Neural progenitor cell (in vitro differentiated cells): ENCODE measurements at regions not wholly inside any gene's neighbourhood (a gene's known extent, or its start where the extent isn't known, plus 50 kb on each side); places are given as distances from the start of the nearest gene placed in this dataset.

Experiments used
- EZH2phosphoT487 ChIP-seq: fragments of 200-600 bp; sonication (generic); IDR thresholded peaks from 2 replicates; pipeline ENCODE4 v1.6.1; 2017; ENCODE audit warnings: antibody characterized with exemption
- TF ChIP-seq, protein P1 (sequence below): fragments of 200-600 bp; sonication (generic); IDR thresholded peaks from 2 replicates; pipeline ENCODE4 v1.5.1; 2017; ENCODE audit warnings: antibody characterized with exemption, mild to moderate bottlenecking

DNA sequence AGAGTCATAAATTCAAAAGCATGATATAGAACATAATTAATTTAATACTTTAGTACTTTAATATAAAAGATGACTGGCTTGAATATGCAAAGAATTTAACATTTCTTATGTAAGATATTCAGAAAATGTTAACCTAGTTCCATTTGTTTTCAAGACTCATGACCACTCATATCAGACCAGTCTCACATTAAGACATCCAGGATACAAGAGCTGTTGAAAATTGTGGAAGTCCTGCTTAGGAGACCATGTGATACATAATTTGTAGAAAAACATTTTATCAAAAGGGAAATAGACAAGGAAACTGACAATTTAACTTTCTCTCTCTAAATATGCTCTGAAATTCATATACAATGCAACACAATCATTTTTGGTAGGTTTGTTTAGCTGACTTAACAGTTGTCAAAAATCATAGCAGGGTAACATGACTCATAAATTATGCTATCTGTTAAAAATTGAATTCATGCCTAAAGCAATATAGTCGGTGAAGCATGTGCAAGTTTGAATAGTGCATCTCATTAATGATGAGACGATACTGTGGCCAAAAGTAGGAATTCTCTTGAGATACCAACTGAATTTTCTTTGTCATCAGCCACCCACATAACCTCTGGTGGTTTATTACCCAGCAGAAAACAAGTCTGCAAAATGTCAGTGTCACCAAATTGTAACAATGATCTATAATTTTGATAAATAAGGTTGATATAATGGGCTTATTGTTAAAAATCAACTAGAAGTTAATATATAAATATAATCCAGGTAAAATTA is 211.4 kb downstream of the GASK1B start:
- no peak for TF ChIP-seq EZH2phosphoT487
- TF ChIP-seq, protein P1, sequence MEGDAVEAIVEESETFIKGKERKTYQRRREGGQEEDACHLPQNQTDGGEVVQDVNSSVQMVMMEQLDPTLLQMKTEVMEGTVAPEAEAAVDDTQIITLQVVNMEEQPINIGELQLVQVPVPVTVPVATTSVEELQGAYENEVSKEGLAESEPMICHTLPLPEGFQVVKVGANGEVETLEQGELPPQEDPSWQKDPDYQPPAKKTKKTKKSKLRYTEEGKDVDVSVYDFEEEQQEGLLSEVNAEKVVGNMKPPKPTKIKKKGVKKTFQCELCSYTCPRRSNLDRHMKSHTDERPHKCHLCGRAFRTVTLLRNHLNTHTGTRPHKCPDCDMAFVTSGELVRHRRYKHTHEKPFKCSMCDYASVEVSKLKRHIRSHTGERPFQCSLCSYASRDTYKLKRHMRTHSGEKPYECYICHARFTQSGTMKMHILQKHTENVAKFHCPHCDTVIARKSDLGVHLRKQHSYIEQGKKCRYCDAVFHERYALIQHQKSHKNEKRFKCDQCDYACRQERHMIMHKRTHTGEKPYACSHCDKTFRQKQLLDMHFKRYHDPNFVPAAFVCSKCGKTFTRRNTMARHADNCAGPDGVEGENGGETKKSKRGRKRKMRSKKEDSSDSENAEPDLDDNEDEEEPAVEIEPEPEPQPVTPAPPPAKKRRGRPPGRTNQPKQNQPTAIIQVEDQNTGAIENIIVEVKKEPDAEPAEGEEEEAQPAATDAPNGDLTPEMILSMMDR: no peak
